ENCODE measurements at regions not wholly inside any gene's neighbourhood (a gene's known extent, or its start where the extent isn't known, plus 50 kb on each side); places are given as distances from the start of the nearest gene placed in this dataset.

DNA sequence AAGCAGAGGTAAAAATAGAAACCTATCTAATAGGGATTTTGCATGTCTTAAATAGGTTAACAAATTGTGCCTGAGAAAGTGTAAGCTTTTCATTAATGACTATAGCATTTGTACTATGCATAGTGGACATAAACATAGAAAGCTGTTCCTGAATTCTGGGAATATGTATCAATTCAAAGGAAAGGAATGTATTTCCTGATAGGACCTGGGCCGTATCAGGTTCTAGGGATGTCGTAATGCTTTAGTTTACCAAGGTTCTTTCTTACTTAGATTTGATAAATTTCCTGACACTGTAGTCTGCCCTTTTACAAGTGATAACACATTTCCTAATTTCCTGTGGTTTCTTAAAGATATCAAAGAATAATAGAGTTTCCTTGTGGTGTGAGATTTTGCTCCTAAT is 191.3 kb downstream of the CDH7 start:
- H3K4me1 ChIP-seq, result no peaks in the 10 kb centered on the region
- H3K36me3 ChIP-seq (ENCODE audit: low read depth, missing control alignments), result no peaks in the 10 kb centered on the region
- no peaks in the 10 kb centered on the region for H3K9me3 ChIP-seq
- no peak for TF ChIP-seq POLR2A (IDR thresholded peaks at IDR 0.05)
- TF ChIP-seq, protein P1, sequence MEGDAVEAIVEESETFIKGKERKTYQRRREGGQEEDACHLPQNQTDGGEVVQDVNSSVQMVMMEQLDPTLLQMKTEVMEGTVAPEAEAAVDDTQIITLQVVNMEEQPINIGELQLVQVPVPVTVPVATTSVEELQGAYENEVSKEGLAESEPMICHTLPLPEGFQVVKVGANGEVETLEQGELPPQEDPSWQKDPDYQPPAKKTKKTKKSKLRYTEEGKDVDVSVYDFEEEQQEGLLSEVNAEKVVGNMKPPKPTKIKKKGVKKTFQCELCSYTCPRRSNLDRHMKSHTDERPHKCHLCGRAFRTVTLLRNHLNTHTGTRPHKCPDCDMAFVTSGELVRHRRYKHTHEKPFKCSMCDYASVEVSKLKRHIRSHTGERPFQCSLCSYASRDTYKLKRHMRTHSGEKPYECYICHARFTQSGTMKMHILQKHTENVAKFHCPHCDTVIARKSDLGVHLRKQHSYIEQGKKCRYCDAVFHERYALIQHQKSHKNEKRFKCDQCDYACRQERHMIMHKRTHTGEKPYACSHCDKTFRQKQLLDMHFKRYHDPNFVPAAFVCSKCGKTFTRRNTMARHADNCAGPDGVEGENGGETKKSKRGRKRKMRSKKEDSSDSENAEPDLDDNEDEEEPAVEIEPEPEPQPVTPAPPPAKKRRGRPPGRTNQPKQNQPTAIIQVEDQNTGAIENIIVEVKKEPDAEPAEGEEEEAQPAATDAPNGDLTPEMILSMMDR (IDR thresholded peaks at IDR 0.05), result no peak
- H3K4me3 ChIP-seq, result no peak overlapping the region
- WGBS, 2 donors, result 51 to 60% methylated on average over 2 of the region's 2 CpGs
- intact Hi-C loops (cut with DNase I; ENCODE audit: low total_unique reads), result no loop called here
- no peak for DNase-seq
- H3K27ac ChIP-seq, result no peak overlapping the region
- no peaks in the 10 kb centered on the region for H3K27me3 ChIP-seq

DNA sequence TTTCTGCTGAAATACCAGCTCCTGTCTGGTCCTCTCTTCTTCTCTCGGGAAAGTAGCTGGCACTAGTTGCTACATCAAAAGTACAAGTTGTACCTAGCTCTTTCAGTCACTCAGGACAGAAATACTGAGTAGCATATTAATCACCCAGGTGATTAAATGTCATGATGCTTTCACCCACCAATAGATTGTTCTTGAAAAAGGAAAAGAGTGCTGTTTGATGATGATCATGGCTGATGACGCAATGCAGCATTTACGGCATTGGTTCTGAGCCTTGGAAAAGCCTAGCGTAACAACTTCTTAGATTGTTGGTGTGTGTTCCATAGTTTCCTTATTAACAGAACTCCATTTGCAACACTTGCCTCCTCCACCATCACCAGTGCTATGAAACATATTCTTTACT is 190.7 kb downstream of the CDH7 start:
- Histone ChIP-seq H3K9me3 (no peaks in the 10 kb centered on the region), H3K4me3 (no peak overlapping the region), H3K27me3 (no peaks in the 10 kb centered on the region), H3K4me1 (no peaks in the 10 kb centered on the region), H3K27ac (no peak overlapping the region), H3K36me3 (ENCODE audit: low read depth, missing control alignments) (no peaks in the 10 kb centered on the region)
- 80 to 84% methylated on average over 4 of the region's 4 CpGs for WGBS, 2 donors
- no peak for DNase-seq
- TF ChIP-seq POLR2A (IDR thresholded peaks at IDR 0.05), result no peak
- TF ChIP-seq, protein P1 (IDR thresholded peaks at IDR 0.05), result no peak
- intact Hi-C loops (cut with DNase I; ENCODE audit: low total_unique reads), result no loop called here
